Stimulated activated effector memory CD8-positive, alpha-beta T cell treated with anti-CD3 and anti-CD28 coated beads, Interleukin-12 subunit alpha, Interleukin-12 subunit beta, amount 100 ng/mL, for 72 hours (primary cell): ENCODE measurements at regions not wholly inside any gene's neighbourhood (a gene's known extent, or its start where the extent isn't known, plus 50 kb on each side); places are given as distances from the start of the nearest gene placed in this dataset.
A peak's percentile ranks its signal among the peaks of the same experiment; 100 is the strongest.

Experiments used
- ATAC-seq: fragments of 150-1000 bp; cut with Tn5 transposase; 2 replicates; pipeline ENCODE4 v1.10.0; 2021
- DNase-seq, 2 donors: peaks; one replicate each; pipeline ENCODE4 v3.0.0; 2021 to 2022; ENCODE audit warnings: low spot score in 2 of 2
- H3K27ac Mint-ChIP-seq: one replicate; pipeline ENCODE4 v1.8.0; 2022; ENCODE audit warnings: mild to moderate bottlenecking, mixed read lengths
- H3K36me3 Mint-ChIP-seq: one replicate; pipeline ENCODE4 v1.8.0; 2022; ENCODE audit warnings: mild to moderate bottlenecking, mixed read lengths
- H3K4me1 Mint-ChIP-seq: one replicate; pipeline ENCODE4 v1.8.0; 2022; ENCODE audit warnings: mixed read lengths
- H3K4me3 Mint-ChIP-seq: one replicate; pipeline ENCODE4 v1.8.0; 2022; ENCODE audit warnings: mild to moderate bottlenecking, mixed read lengths
- H3K9me3 Mint-ChIP-seq: one replicate; pipeline ENCODE4 v1.8.0; 2022; ENCODE audit warnings: mixed read lengths

DNA sequence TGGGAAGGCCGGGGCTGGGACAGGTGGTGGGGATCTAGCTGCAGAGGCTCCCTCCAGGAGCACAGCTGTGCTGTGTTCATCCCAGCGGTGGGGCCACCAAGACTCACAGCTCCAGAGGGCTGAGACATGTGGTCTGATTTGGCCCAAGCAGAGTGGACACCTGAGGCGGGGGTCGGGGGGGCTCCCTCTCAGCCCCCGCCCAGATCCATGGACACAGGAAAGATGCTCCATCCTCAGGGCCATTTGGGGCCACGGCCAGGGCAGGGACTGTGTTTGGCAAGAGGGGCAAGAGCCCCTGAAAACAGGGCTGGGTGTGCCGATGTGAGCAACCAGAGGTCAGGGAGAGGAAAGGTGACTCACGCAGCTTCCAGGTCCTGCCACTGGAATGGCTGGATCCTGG lies 219.4 kb downstream of the BRD1 start:
- Mint-ChIP-seq H3K27ac (no peak overlapping the region), H3K9me3 (peaks cover 8% of the 10 kb centered on the region), H3K4me1 (peaks cover 5% of the 10 kb centered on the region), H3K36me3 (peaks cover 2% of the 10 kb centered on the region), H3K4me3 (no peak overlapping the region)
- DNase-seq, result no peak
- ATAC-seq, result no peak

DNA sequence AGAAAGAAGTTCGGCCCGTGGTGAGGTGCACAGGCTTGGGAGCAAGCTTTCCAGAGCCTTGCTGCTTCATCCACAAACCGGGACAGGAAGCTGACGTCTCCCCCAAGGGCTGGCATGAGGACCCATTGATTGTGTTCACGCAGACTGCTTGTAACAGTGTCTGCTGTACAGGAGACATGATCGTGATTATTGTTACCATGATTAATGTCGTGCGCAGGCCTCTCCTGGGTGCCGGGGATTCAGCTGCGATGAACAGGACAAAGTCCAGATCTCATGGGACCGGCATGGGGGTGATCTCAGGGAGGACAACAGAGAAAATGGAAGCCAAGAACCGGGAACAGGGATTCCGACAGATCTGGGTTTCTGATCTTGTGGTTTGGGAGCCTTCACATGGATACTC lies 219.9 kb downstream of the BRD1 start:
- Mint-ChIP-seq H3K27ac (no peak overlapping the region), H3K9me3 (peaks cover 8% of the 10 kb centered on the region)

DNA sequence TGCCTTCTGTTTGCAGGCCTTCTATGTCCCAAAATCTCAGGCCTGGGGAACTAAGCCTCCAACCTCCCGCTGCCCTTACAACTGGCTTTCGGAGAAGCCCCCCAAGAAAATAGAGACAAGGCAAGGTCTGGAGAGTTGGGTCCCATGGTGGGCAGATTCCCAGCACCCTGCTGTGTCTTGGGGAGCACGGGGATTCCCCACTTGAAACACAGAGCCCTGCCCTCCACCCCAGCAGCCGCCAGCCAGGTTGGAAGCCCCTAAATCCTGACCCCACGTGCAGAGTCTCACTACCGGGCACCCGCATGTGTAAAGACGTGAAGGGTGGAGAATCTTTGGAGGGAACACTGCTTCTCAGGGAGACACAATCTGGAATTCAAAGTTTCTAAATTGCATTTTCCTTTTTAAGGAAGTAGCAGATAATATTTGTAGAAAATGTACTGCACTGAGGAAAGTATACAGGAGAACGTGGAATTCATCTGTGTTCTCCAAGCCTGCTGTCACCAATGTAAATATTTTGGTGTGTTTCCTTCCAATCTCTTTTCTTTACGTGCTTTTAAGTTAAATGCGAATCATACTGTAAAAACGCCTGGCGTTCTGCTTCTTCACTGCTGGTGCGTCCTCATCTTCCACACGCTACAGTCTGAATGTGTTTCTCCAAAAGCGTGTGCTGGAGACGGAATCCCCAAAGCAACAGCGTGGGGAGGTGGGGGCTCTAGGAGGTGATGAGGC lies 220.9 kb downstream of the BRD1 start:
- no peaks in the 10 kb centered on the region for H3K36me3 Mint-ChIP-seq
- H3K4me1 Mint-ChIP-seq, result peaks cover 5% of the 10 kb centered on the region
- peaks cover 8% of the 10 kb centered on the region for H3K9me3 Mint-ChIP-seq
- no peak for DNase-seq
- no peak for ATAC-seq
- H3K4me3 Mint-ChIP-seq, result no peak overlapping the region
- no peak overlapping the region for H3K27ac Mint-ChIP-seq

More for the DNA sequence above, 219.9 kb downstream of the BRD1 start:
- Mint-ChIP-seq H3K36me3 (no peaks in the 10 kb centered on the region), H3K4me3 (no peak overlapping the region), H3K4me1 (peaks cover 5% of the 10 kb centered on the region)
- DNase-seq (no peak), ATAC-seq (no peak)

DNA sequence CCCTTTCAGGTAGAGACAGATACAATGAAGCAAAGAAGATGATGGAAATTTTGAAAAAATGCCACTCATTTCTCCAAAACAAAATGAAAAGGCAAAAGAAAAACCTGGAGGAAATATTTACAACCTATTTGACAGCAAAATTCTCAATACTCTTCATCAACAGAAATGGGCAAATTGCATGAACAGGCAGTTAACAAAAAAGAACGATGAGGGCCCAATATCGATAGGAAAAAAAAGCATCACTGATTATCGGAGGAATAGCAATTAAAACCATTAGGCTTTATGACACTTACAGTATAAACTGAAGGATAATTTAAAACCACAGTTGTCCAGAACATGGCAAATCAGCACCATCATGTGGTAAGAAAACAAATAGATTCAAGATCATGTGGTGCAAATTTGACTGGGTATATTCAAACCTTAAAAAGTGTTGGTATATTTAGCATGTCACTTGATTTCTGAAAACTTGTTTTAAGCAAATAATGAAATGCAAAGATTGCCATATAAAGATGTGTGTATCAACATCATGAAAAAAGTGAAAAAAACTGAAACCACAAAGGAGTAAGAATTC lies 222.9 kb downstream of the BRD1 start:
- no peak for ATAC-seq
- H3K9me3 Mint-ChIP-seq, result peaks cover 8% of the 10 kb centered on the region
- DNase-seq, result no peak
- no peaks in the 10 kb centered on the region for H3K36me3 Mint-ChIP-seq
- H3K27ac Mint-ChIP-seq, result no peak overlapping the region
- H3K4me3 Mint-ChIP-seq, result no peak overlapping the region
- H3K4me1 Mint-ChIP-seq, result peaks cover 5% of the 10 kb centered on the region

DNA sequence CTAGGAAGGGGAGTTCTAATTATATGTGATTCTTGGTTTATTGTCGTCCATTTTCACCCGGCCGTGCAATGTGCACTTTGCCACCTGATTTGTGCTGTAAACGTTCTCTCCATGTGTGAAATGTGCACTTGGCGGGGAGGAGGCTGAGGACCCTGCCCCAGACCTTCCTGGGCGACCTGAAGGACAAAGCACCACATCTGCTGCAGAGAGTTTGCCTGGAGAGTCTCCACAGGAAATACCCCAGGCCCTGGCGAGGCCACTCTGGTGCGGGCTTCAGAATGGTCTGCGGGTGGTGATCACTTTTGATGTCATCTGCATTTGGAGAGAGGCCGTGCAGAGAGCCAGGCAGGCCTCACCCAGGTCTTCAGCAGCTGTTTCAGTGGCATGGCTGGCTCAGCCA lies 224.7 kb downstream of the BRD1 start:
- H3K9me3 Mint-ChIP-seq, result peaks cover 8% of the 10 kb centered on the region
- ATAC-seq (no peak), DNase-seq (no peak)
- H3K4me1 Mint-ChIP-seq, result peaks cover 4% of the 10 kb centered on the region
- H3K27ac Mint-ChIP-seq, result no peak overlapping the region
- H3K4me3 Mint-ChIP-seq, result no peak overlapping the region
- no peaks in the 10 kb centered on the region for H3K36me3 Mint-ChIP-seq

DNA sequence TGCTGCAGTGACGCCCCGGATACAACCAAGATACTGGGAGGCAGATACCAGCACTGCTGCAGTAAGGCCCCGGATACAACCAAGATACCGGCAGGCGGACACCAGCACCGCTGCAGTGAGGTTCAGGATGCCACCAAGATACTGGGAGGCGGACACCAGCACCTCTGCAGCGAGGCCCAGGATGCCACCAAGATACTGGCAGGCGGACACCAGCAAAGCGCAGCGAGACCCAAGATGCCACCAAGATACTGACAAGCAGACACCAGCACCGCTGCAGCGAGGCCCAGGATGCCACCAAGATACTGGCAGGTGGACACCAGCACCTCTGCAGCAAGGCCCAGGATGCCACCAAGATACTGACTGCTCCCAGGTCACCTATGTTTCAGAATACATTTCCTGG lies 225.2 kb downstream of the BRD1 start:
- Mint-ChIP-seq H3K9me3 (peaks cover 8% of the 10 kb centered on the region), H3K27ac (no peak overlapping the region), H3K36me3 (no peaks in the 10 kb centered on the region), H3K4me1 (no peaks in the 10 kb centered on the region), H3K4me3 (no peak overlapping the region)
- DNase-seq, result no peak
- ATAC-seq, result no peak

DNA sequence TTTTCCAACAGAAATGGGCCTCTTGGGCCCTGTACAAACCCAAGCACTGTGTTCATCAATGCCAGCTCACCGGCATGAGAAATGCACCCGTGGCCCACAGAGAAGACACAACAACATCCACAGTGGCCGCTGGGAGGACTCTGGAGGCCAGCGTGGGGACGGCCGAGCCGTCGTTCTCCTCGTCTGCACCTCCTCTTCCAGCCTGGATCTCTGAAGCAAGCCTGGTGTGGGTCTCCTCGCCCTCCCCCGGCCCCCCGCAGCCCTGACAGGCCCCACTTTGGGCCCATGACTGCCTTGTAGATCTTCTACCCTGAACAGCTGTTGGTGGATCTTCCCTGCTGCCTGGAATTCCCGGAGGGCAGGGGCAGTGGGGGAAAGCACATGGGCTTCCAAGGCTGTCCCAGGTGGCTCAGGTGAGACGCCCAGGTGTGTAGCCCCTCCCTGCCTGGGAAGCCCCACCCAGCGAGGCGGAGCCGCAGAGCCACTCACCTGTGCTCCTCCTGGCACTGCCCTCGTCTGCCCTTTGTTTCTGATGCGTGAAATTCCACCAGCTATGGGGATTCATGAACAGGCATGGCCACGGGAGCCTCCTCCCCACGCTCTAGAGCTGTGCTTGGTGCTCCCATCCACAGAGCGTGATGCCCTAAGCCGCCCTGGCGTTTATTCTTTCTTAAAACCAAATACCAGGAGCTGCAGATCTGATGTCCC lies 225.9 kb downstream of the BRD1 start:
- ATAC-seq, result no peak

DNA sequence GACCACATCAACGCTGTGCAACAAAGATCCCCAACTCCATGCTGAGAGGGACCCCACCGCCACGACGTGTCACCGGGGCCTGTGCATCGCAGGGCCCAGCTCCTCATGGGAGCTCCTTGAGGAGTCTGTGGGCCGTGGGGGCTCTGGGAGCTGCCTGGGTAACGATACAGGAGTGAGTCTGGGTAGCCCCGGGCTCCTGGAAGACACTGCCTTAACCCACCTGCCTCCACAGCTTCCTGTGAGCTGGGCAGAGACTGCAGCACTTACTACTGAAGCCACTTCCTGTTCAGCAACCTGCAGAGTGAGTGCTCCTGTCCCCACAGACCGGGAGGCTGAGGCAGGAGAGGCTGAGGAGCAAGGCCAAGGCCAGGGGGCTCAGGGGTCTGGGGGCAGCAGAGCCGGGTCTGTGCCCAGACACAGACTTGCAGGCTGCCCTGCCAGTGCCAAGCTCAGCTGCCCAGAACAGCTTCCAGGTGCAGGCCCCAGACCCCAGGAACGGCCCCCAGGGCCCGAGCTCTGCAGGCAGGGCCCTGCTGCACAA lies 226.7 kb downstream of the BRD1 start:
- ATAC-seq (peak; percentile 50), DNase-seq (no peak)
- no peak overlapping the region for H3K27ac Mint-ChIP-seq
- no peak overlapping the region for H3K4me3 Mint-ChIP-seq
- no peaks in the 10 kb centered on the region for H3K4me1 Mint-ChIP-seq
- H3K9me3 Mint-ChIP-seq, result peaks cover 8% of the 10 kb centered on the region
- H3K36me3 Mint-ChIP-seq, result no peaks in the 10 kb centered on the region

More for the DNA sequence above, 225.9 kb downstream of the BRD1 start:
- no peaks in the 10 kb centered on the region for H3K4me1 Mint-ChIP-seq
- H3K36me3 Mint-ChIP-seq, result no peaks in the 10 kb centered on the region
- DNase-seq, result no peak
- H3K27ac Mint-ChIP-seq, result no peak overlapping the region
- no peak overlapping the region for H3K4me3 Mint-ChIP-seq
- H3K9me3 Mint-ChIP-seq, result peaks cover 8% of the 10 kb centered on the region

DNA sequence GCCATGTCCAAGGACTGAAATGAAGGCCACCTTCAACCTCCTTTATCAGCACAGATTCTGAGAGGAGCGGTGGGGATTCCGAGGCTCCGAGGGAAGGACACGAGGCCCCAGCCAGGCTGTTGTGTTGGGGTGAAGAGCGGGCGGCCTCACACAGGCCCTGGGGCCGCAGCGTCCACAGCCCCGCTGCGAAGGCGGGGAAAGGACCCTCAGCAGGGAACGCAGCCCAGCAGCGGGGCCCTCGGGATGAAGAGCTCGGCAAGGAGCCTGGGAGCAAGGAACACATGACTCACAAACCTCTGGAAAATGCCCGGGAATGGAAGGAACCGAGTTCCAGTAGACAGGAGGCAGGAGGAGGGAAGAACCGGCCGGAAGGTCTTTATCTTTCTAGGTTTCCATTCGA lies 227.2 kb downstream of the BRD1 start:
- Mint-ChIP-seq H3K9me3 (peaks cover 8% of the 10 kb centered on the region), H3K4me1 (no peaks in the 10 kb centered on the region), H3K27ac (no peak overlapping the region), H3K36me3 (no peaks in the 10 kb centered on the region), H3K4me3 (no peak overlapping the region)
- DNase-seq (no peak), ATAC-seq (no peak)

DNA sequence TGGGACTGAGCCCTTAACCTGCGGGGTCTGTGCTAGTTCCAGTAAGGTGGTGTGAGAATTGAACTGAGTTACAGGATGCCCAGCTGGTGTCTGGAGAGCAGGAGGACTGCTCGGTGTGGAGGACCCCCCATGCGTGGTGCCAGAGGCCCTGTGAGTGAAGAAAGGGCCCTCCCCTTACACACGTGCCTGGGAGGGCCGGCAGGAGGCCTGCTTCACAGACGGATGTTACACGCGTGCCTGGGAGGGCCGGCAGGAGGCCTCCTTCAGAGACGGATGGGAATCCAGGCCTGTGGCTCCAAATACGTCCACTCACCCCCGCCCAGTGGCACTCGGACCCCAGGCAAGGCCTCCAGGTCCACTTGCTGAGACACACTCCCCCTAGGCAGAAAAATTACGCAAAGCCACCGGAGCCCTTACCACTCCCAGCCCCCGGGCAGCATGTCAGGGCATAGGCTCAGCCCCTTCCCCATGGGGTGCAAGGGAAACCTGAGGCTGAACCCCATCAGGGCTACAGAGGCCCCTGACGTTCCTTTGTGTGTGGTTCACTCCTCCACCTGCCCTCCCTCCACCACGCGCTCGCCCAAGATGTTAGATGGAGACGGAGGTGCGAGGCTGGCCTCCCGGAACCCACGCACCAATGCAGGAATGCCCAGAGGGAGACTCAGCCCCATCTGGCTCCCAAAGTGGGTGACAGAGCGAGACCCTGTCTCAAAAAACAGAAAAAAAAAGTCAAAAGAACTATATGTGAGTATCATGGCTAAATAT lies 227.8 kb downstream of the BRD1 start:
- no peak overlapping the region for H3K27ac Mint-ChIP-seq
- H3K36me3 Mint-ChIP-seq, result no peaks in the 10 kb centered on the region
- no peak for ATAC-seq
- H3K4me3 Mint-ChIP-seq, result no peak overlapping the region
- H3K9me3 Mint-ChIP-seq, result peaks cover 4% of the 10 kb centered on the region
- DNase-seq, result no peak
- no peaks in the 10 kb centered on the region for H3K4me1 Mint-ChIP-seq

DNA sequence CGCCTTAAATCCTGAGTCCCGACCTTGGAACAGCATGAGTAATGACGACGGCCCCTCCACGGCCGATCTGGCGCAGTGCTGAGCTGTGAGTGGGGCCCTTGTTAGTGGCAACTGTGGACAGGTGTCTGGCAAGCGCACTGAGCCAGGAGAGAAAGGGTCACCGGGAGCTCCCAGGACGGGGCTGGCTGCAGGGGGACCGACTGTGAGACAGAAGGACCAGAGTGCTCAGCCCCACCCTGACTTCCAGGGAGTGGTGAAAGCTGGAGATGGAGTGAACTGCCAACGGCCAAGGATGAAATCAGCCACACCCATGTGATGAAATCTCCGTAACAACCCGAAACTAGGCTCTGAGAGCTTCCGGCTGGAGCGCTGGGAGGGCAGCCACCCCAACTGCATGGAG lies 228.6 kb downstream of the BRD1 start:
- Mint-ChIP-seq H3K4me1 (no peaks in the 10 kb centered on the region), H3K4me3 (no peak overlapping the region), H3K36me3 (no peaks in the 10 kb centered on the region), H3K27ac (no peak overlapping the region), H3K9me3 (no peaks in the 10 kb centered on the region)
- ATAC-seq (no peak), DNase-seq (no peak)

DNA sequence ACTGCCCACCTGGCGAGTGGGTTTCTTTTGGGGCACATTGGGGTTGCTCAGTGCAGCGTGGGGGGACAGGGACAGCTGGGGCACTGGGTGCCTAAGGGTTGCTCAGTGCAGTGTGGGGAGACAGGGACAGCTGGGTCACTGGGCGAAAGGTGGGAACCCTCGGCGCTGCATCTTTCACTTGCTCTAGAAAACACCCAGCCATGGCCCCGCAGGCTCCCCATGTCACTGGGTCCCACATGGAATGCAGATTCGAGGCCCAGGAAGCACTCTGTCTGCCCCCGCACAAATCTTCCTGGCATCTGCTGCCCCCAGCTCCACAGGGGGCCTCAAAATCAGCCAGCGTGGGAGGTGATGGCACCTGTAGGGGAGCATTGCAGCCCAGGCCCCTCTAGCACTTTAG lies 229.3 kb downstream of the BRD1 start:
- DNase-seq (no peak), ATAC-seq (no peak)
- H3K36me3 Mint-ChIP-seq, result no peaks in the 10 kb centered on the region
- no peak overlapping the region for H3K4me3 Mint-ChIP-seq
- H3K4me1 Mint-ChIP-seq, result no peaks in the 10 kb centered on the region
- no peak overlapping the region for H3K27ac Mint-ChIP-seq
- no peaks in the 10 kb centered on the region for H3K9me3 Mint-ChIP-seq

DNA sequence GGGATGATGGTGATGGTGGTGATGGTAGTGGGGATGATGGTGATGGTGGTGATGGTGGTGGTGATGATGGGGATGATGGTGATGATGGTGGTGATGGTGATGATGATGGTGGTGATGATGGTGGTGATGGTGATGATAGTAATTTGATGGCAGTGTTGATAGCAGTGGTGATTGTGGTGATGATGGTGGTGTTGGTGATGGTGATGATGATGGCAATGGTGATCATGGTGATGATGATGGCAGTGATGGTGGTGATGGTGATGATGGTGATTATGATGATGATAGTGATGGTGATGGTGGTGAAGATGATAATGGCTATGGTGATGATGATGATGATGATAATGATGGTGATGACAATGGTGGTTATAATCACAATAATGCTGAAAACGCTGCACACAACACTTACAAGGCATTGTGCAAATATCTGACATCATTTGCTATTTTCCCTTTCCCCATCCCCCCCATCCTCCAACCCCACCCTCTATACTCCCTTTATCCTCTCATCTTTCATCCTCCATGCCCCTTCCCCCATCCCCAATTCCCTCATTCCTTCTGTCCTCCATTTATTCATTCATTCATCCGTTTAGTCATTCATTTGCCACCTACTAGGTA lies 230.1 kb downstream of the BRD1 start:
- Mint-ChIP-seq H3K4me3 (no peak overlapping the region), H3K36me3 (no peaks in the 10 kb centered on the region), H3K27ac (no peak overlapping the region)

DNA sequence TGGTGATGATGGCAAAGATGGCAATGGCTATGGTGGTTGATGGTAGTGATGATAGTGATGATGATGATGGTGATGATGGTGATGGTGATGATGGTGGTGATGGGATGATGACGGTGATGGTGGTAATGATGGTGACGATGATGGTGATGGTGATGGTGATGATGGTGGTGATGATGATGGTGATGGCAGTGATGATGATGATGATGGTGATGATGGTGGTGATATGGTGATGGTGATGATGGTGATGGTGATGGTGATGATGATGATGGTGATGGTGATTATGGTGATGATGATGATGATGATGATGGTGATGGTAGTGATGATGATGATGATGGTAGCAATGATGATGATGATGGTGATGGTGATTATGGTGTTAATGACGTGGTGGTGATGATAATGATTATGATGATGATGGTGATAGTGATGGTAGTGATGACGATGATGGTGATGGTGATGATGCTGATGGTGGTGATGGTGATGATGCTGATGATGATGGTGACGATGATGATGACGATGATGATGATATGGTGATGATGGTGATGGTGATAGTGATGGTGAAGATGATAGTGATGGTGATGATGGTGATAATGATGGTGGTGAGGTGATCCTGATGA lies 232.1 kb downstream of the BRD1 start:
- H3K4me1 Mint-ChIP-seq, result no peaks in the 10 kb centered on the region
- ATAC-seq, result no peak
- no peaks in the 10 kb centered on the region for H3K36me3 Mint-ChIP-seq
- no peak overlapping the region for H3K4me3 Mint-ChIP-seq
- no peak overlapping the region for H3K27ac Mint-ChIP-seq
- DNase-seq, result no peak
- H3K9me3 Mint-ChIP-seq, result no peaks in the 10 kb centered on the region

More for the DNA sequence above, 230.1 kb downstream of the BRD1 start:
- Mint-ChIP-seq H3K9me3 (no peaks in the 10 kb centered on the region), H3K4me1 (no peaks in the 10 kb centered on the region)
- DNase-seq (no peak), ATAC-seq (no peak)
